HCT116 (cell line): ENCODE measurements at regions not wholly inside any gene's neighbourhood (a gene's known extent, or its start where the extent isn't known, plus 50 kb on each side); places are given as distances from the start of the nearest gene placed in this dataset.

Experiments used
- ATAC-seq: fragments of 200-7000 bp; cut with Tn5 transposase; 2 replicates; pipeline ENCODE4 v1.9.1; 2020; ENCODE audit warnings: mild to moderate bottlenecking, moderate library complexity
- BruUV-seq: library from RNA; stranded (reverse); fragments of 400-500 nt; replicated peaks from 2 replicates; lab custom pipeline; 2021; lab: Mats Ljungman, UMichigan
- CTCF ChIA-PET: fragments of 300-600 bp; sonication (Branson Sonifier 250); formaldehyde crosslinking; loops from one replicate; lab custom pipeline; 2021; ENCODE audit warnings: antibody characterized with exemption; lab: Charles Lee
- POLR2A ChIA-PET: fragments of 300-600, 350-600 bp; sonication (Branson Sonifier 250); formaldehyde crosslinking; loops from one replicate; lab custom pipeline; 2021; ENCODE audit warnings: antibody characterized with exemption; lab: Charles Lee
- RAD21 ChIA-PET, 2 experiments: fragments of 300-600 bp; sonication (Branson Sonifier 250); formaldehyde crosslinking; loops; one replicate each; lab custom pipeline; 2023; ENCODE audit warnings: low total read pairs in 2 of 2; ENCODE audit not compliant: uncharacterized antibody in 2 of 2, unreplicated experiment in 2 of 2, low non-redundant PET in 1 of 2; lab: Charles Lee
- DNase-seq: peaks from one replicate; pipeline ENCODE4 v3.0.0-alpha.2; 2010; ENCODE audit warnings: low read depth, low spot score
- H2AFZ ChIP-seq: fragments of 200-600 bp; shearing (Covaris generic), sonication (generic); 2 replicates; pipeline ENCODE4 v1.6.1; 2017; ENCODE audit warnings: low read depth, mixed run types, mixed read lengths, antibody characterized with exemption, low read length; ENCODE audit not compliant: poor library complexity, severe bottlenecking
- H3K27ac ChIP-seq: 2 replicates; pipeline ENCODE4 v1.5.1; 2012; ENCODE audit warnings: low read depth, low read length
- H3K27me3 ChIP-seq: fragments of 200-600 bp; sonication (generic); 2 replicates; pipeline ENCODE4 v1.6.1; 2016; ENCODE audit warnings: mixed run types, low read length, mixed read lengths; ENCODE audit not compliant: insufficient read depth
- H3K36me3 ChIP-seq, 2 experiments: fragments of 200-500 bp in 1 of 2; fragments of 200-600 bp in 1 of 2; sonication (Bioruptor generic) in 1 of 2; sonication (generic) in 1 of 2; 2 replicates each; pipeline versions ENCODE4 v1.5.1 to v1.6.1; 2014 to 2016; ENCODE audit warnings: low read length in 2 of 2, inconsistent platforms in 1 of 2, mixed read lengths in 1 of 2, mixed run types in 1 of 2; ENCODE audit not compliant: insufficient read depth in 2 of 2, control insufficient read depth in 1 of 2
- H3K4me1 ChIP-seq, 2 experiments: fragments of 200-600 bp in 1 of 2; sonication (generic) in 1 of 2; 2 replicates each; pipeline versions ENCODE4 v1.5.1 to v1.6.1; 2012 to 2017; ENCODE audit warnings: low read length in 2 of 2, inconsistent platforms in 1 of 2, mild to moderate bottlenecking in 1 of 2, mixed read lengths in 1 of 2, mixed run types in 1 of 2, moderate library complexity in 1 of 2; ENCODE audit not compliant: insufficient read depth in 2 of 2, control insufficient read depth in 1 of 2
- H3K4me2 ChIP-seq: fragments of 200-600 bp; sonication (generic); 2 replicates; pipeline ENCODE4 v1.6.1; 2017; ENCODE audit warnings: mixed run types, low read length, mixed read lengths
- H3K4me3 ChIP-seq, 2 experiments: fragments of 200-600 bp in 1 of 2; sonication (generic) in 1 of 2; replicated peaks in 1 of 2; 2 replicates each; pipeline ENCODE4 v1.5.1; 2011 to 2016; ENCODE audit warnings: low read length in 2 of 2, control low read depth in 1 of 2, low read depth in 1 of 2, mild to moderate bottlenecking in 1 of 2, mixed read lengths in 1 of 2, mixed run types in 1 of 2
- H3K79me2 ChIP-seq: fragments of 200-600 bp; sonication (generic); 2 replicates; pipeline ENCODE4 v1.6.1; 2017; ENCODE audit warnings: mild to moderate bottlenecking, mixed run types, low read length, moderate library complexity, mixed read lengths; ENCODE audit not compliant: insufficient read depth
- H3K9ac ChIP-seq: fragments of 200-600 bp; sonication (generic); 2 replicates; pipeline ENCODE4 v1.6.1; 2016; ENCODE audit warnings: low read length, mixed read lengths
- H3K9me2 ChIP-seq: fragments of 200-600 bp; sonication (generic), shearing (Covaris generic); 2 replicates; pipeline ENCODE4 v1.6.1; 2017; ENCODE audit warnings: mixed run types, mild to moderate bottlenecking, moderate library complexity; ENCODE audit not compliant: insufficient read depth
- H3K9me3 ChIP-seq, 2 experiments: fragments of 200-500 bp in 1 of 2; fragments of 200-600 bp in 1 of 2; sonication (Bioruptor generic) in 1 of 2; sonication (generic) in 1 of 2; 2 replicates each; pipeline ENCODE4 v1.6.1; 2014 to 2017; ENCODE audit warnings: low read length in 2 of 2, mixed read lengths in 2 of 2, inconsistent platforms in 1 of 2, low read depth in 1 of 2, mild to moderate bottlenecking in 1 of 2, mixed run types in 1 of 2, moderate library complexity in 1 of 2; ENCODE audit not compliant: control insufficient read depth in 1 of 2, insufficient read depth in 1 of 2
- H4K20me1 ChIP-seq: fragments of 200-600 bp; sonication (generic), shearing (Covaris generic); 2 replicates; pipeline ENCODE4 v1.6.1; 2017; ENCODE audit warnings: mixed run types, mild to moderate bottlenecking, moderate library complexity; ENCODE audit not compliant: insufficient read depth
- CBX3 ChIP-seq: IDR thresholded peaks from 2 replicates; pipeline ENCODE4 v1.6.1; 2012; ENCODE audit warnings: low read depth
- CEBPB ChIP-seq: IDR thresholded peaks from 2 replicates; pipeline ENCODE4 v1.6.1; 2012; ENCODE audit warnings: low read depth
- EGR1 ChIP-seq: IDR thresholded peaks from 2 replicates; pipeline ENCODE4 v1.6.1; 2012; ENCODE audit warnings: low read depth
- ELF1 ChIP-seq: IDR thresholded peaks from 2 replicates; pipeline ENCODE4 v1.6.1; 2012; ENCODE audit warnings: low read depth, borderline replicate concordance
- EZH2 ChIP-seq: fragments of 200-600 bp; sonication (generic); IDR thresholded peaks from 2 replicates; pipeline ENCODE4 v1.6.1; 2017; ENCODE audit warnings: antibody characterized with exemption, mixed run types
- EZH2phosphoT487 ChIP-seq: fragments of 200-600 bp; IDR thresholded peaks from 2 replicates; pipeline ENCODE4 v1.6.1; 2018; ENCODE audit warnings: antibody characterized with exemption, borderline replicate concordance
- FOSL1 ChIP-seq: IDR thresholded peaks from 2 replicates; pipeline ENCODE4 v1.6.1; 2012; ENCODE audit warnings: low read depth
- JUND ChIP-seq: IDR thresholded peaks from 2 replicates; pipeline ENCODE4 v1.6.1; 2012
- POLR2A ChIP-seq: IDR thresholded peaks from 2 replicates; pipeline ENCODE4 v1.7.0; 2011; ENCODE audit warnings: borderline replicate concordance; ENCODE audit not compliant: insufficient read depth, insufficient read length; ENCODE audit errors: extremely low read depth
- POLR2AphosphoS5 ChIP-seq: IDR thresholded peaks from 2 replicates; pipeline ENCODE4 v1.6.1; 2011; ENCODE audit warnings: mild to moderate bottlenecking, low read depth, low read length, moderate library complexity
- RAD21 ChIP-seq: IDR thresholded peaks from 2 replicates; pipeline ENCODE4 v1.6.1; 2012; ENCODE audit warnings: low read depth, mild to moderate bottlenecking
- SIN3A ChIP-seq: IDR thresholded peaks from 2 replicates; pipeline ENCODE4 v1.6.1; 2012; ENCODE audit warnings: low read depth
- SP1 ChIP-seq: IDR thresholded peaks from 2 replicates; pipeline ENCODE4 v1.6.1; 2012; ENCODE audit warnings: low read depth
- SRF ChIP-seq: IDR thresholded peaks from 2 replicates; pipeline ENCODE4 v1.6.1; 2012; ENCODE audit warnings: low read depth
- YY1 ChIP-seq: IDR thresholded peaks from 2 replicates; pipeline ENCODE4 v1.6.1; 2011; ENCODE audit warnings: low read length, low read depth, moderate library complexity, mild to moderate bottlenecking; ENCODE audit not compliant: insufficient replicate concordance; ENCODE audit errors: extremely low read depth
- intact Hi-C: fragments of 100-400 bp; cut with micrococcal nuclease; formaldehyde crosslinking; loops from 2 replicates; pipeline ENCODE4 v1.10.0; 2022
- TF ChIP-seq, protein P1 (sequence below): IDR thresholded peaks from 2 replicates; pipeline ENCODE4 v1.6.1; 2012
- TF ChIP-seq, protein P2 (sequence below), 3 experiments: fragments of 200-600 bp in 1 of 3; sonication (generic) in 1 of 3; IDR thresholded peaks in 2 of 3; conservative IDR thresholded peaks in 1 of 3; 2 replicates each; pipeline ENCODE4 v1.5.1; 2012 to 2017; ENCODE audit warnings: low read depth in 2 of 3, low read length in 2 of 3, antibody characterized with exemption in 1 of 3, borderline replicate concordance in 1 of 3, control low read depth in 1 of 3, mild to moderate bottlenecking in 1 of 3, mixed read lengths in 1 of 3, mixed run types in 1 of 3, moderate library complexity in 1 of 3; ENCODE audit not compliant: insufficient read depth in 1 of 3
- TF ChIP-seq, protein P3 (sequence below): IDR thresholded peaks from 2 replicates; pipeline ENCODE4 v1.6.1; 2011; ENCODE audit warnings: mild to moderate bottlenecking, low read length, moderate library complexity; ENCODE audit not compliant: insufficient replicate concordance; ENCODE audit errors: extremely low read depth
- TF ChIP-seq, protein P4 (sequence below): IDR thresholded peaks from 2 replicates; pipeline ENCODE4 v1.6.1; 2012; ENCODE audit warnings: low read depth

DNA sequence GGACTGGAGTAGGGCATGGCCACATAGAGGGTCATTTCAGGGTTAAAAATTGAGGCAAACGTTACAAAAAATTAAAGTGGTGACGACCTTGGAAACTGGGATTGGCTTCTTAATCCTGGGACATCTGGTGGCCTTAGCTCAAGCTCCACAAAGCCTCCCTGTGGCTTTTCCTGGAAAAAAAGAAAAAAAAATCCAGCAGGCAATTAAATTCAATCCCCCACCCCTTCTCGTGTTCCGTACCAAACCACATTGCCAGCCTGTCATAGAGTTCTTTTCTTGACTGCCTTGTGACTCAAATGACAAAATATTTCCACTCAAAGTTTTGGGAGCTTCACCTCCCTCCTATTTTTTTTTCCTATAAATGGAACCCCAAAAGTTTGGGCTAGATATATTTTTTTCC is 195.6 kb downstream of the HRH4 start:
- Histone ChIP-seq H3K4me1 (no peaks in the 10 kb centered on the region; a peak in 1 of 4 replicates), H3K9ac (no peak overlapping the region), H4K20me1 (no peaks in the 10 kb centered on the region), H3K9me2 (no peaks in the 10 kb centered on the region), H3K4me2 (no peak overlapping the region), H3K79me2 (no peaks in the 10 kb centered on the region), H3K27ac (no peak overlapping the region), H3K4me3 (no peak overlapping the region), H3K9me3 (no peaks in the 10 kb centered on the region), H2AFZ (no peak overlapping the region), H3K27me3 (peaks cover 11% of the 10 kb centered on the region), H3K36me3 (no peaks in the 10 kb centered on the region)
- DNase-seq (no peak), ATAC-seq (no peak)
- intact Hi-C loops = no loop called here
- CTCF ChIA-PET = no interaction called here
- RAD21 ChIA-PET = no interaction called here
- BruUV-seq = no TSS peak
- POLR2A ChIA-PET = no interaction called here
- TF ChIP-seq EGR1 = no peak
- TF ChIP-seq EZH2phosphoT487 = no peak
- TF ChIP-seq, protein P1, sequence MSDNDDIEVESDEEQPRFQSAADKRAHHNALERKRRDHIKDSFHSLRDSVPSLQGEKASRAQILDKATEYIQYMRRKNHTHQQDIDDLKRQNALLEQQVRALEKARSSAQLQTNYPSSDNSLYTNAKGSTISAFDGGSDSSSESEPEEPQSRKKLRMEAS = no peak
- no peak for TF ChIP-seq SIN3A
- no peak for TF ChIP-seq SRF
- no peak for TF ChIP-seq CEBPB
- TF ChIP-seq, protein P2, sequence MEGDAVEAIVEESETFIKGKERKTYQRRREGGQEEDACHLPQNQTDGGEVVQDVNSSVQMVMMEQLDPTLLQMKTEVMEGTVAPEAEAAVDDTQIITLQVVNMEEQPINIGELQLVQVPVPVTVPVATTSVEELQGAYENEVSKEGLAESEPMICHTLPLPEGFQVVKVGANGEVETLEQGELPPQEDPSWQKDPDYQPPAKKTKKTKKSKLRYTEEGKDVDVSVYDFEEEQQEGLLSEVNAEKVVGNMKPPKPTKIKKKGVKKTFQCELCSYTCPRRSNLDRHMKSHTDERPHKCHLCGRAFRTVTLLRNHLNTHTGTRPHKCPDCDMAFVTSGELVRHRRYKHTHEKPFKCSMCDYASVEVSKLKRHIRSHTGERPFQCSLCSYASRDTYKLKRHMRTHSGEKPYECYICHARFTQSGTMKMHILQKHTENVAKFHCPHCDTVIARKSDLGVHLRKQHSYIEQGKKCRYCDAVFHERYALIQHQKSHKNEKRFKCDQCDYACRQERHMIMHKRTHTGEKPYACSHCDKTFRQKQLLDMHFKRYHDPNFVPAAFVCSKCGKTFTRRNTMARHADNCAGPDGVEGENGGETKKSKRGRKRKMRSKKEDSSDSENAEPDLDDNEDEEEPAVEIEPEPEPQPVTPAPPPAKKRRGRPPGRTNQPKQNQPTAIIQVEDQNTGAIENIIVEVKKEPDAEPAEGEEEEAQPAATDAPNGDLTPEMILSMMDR (IDR thresholded peaks at IDR 0.05 in 2 of 3, conservative IDR thresholded peaks at IDR 0.05 in 1 of 3; ENCODE audit: borderline replicate concordance in 1 of 3, insufficient read depth in 1 of 3, low read depth in 2 of 3, low read length in 2 of 3) = no peak
- no peak for TF ChIP-seq POLR2A
- TF ChIP-seq, protein P3, sequence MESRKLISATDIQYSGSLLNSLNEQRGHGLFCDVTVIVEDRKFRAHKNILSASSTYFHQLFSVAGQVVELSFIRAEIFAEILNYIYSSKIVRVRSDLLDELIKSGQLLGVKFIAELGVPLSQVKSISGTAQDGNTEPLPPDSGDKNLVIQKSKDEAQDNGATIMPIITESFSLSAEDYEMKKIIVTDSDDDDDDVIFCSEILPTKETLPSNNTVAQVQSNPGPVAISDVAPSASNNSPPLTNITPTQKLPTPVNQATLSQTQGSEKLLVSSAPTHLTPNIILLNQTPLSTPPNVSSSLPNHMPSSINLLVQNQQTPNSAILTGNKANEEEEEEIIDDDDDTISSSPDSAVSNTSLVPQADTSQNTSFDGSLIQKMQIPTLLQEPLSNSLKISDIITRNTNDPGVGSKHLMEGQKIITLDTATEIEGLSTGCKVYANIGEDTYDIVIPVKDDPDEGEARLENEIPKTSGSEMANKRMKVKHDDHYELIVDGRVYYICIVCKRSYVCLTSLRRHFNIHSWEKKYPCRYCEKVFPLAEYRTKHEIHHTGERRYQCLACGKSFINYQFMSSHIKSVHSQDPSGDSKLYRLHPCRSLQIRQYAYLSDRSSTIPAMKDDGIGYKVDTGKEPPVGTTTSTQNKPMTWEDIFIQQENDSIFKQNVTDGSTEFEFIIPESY = no peak
- no peak for TF ChIP-seq ELF1
- no peak for TF ChIP-seq YY1
- no peak for TF ChIP-seq POLR2AphosphoS5
- no peak for TF ChIP-seq FOSL1
- TF ChIP-seq JUND = no peak
- TF ChIP-seq SP1 = no peak
- TF ChIP-seq CBX3 = no peak
- TF ChIP-seq, protein P4, sequence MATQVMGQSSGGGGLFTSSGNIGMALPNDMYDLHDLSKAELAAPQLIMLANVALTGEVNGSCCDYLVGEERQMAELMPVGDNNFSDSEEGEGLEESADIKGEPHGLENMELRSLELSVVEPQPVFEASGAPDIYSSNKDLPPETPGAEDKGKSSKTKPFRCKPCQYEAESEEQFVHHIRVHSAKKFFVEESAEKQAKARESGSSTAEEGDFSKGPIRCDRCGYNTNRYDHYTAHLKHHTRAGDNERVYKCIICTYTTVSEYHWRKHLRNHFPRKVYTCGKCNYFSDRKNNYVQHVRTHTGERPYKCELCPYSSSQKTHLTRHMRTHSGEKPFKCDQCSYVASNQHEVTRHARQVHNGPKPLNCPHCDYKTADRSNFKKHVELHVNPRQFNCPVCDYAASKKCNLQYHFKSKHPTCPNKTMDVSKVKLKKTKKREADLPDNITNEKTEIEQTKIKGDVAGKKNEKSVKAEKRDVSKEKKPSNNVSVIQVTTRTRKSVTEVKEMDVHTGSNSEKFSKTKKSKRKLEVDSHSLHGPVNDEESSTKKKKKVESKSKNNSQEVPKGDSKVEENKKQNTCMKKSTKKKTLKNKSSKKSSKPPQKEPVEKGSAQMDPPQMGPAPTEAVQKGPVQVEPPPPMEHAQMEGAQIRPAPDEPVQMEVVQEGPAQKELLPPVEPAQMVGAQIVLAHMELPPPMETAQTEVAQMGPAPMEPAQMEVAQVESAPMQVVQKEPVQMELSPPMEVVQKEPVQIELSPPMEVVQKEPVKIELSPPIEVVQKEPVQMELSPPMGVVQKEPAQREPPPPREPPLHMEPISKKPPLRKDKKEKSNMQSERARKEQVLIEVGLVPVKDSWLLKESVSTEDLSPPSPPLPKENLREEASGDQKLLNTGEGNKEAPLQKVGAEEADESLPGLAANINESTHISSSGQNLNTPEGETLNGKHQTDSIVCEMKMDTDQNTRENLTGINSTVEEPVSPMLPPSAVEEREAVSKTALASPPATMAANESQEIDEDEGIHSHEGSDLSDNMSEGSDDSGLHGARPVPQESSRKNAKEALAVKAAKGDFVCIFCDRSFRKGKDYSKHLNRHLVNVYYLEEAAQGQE = no peak
- no peak for TF ChIP-seq RAD21
- no peak for TF ChIP-seq EZH2
- TF ChIP-seq, all 23 proteins: peak for 0
